ENCODE measurements at regions not wholly inside any gene's neighbourhood (a gene's known extent, or its start where the extent isn't known, plus 50 kb on each side); places are given as distances from the start of the nearest gene placed in this dataset.

DNA sequence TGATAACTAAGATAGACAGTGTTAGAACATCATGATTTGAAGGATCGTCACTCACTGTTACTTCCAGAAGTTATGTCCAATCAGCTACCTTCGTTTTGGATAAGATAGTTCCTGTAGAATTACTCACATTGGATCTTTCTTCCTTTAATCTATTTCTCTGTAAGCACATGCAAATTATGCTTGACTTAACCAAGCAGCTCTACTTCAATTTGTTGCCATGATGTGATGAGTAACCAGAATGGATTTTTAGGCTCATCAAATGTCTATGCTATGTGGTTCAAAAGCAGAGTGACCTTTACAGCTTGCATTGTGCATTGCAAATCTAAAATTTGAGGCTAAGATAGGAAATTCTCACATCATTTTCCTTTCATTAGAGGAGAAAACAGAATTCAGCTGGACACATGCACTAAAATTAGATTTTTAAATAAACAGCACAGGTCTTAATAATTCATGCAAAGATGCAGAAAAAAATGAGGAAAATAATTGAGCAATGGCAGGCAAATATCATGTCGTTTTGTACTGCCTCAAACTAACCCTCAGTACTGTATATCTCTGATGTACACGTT, 76.7 kb upstream of the ZFP64 start:
- H4K20me1 ChIP-seq (ENCODE audit: low read length), result no peaks in the 10 kb centered on the region
- CTCF ChIA-PET, result no interaction called here
- intact Hi-C loops (cut with micrococcal nuclease), result no loop called here
- no TSS peak for BruUV-seq (replicated peaks)
- POLR2A ChIA-PET (ENCODE audit: unreplicated experiment), result no interaction called here
- no peak overlapping the region for H3K27ac ChIP-seq (ENCODE audit: low read length)
- no peaks in the 10 kb centered on the region for H3K36me3 ChIP-seq (ENCODE audit: low read depth, low read length)
- H3K9ac ChIP-seq (ENCODE audit: low read length), result no peak overlapping the region
- TF ChIP-seq, protein P1, sequence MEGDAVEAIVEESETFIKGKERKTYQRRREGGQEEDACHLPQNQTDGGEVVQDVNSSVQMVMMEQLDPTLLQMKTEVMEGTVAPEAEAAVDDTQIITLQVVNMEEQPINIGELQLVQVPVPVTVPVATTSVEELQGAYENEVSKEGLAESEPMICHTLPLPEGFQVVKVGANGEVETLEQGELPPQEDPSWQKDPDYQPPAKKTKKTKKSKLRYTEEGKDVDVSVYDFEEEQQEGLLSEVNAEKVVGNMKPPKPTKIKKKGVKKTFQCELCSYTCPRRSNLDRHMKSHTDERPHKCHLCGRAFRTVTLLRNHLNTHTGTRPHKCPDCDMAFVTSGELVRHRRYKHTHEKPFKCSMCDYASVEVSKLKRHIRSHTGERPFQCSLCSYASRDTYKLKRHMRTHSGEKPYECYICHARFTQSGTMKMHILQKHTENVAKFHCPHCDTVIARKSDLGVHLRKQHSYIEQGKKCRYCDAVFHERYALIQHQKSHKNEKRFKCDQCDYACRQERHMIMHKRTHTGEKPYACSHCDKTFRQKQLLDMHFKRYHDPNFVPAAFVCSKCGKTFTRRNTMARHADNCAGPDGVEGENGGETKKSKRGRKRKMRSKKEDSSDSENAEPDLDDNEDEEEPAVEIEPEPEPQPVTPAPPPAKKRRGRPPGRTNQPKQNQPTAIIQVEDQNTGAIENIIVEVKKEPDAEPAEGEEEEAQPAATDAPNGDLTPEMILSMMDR (conservative IDR thresholded peaks at IDR 0.05; ENCODE audit: low read depth, low read length), result no peak
- TF ChIP-seq EZH2 (IDR thresholded peaks at IDR 0.05; ENCODE audit: low read length, unreplicated experiment), result no peak
- no peak for TF ChIP-seq EZH2phosphoT487 (IDR thresholded peaks at IDR 0.05; ENCODE audit: borderline replicate concordance, low read length)
- H2AFZ ChIP-seq (ENCODE audit: low read length), result no peak overlapping the region
- no peaks in the 10 kb centered on the region for H3F3A ChIP-seq (ENCODE audit: low read length, unreplicated experiment)
- no peaks in the 10 kb centered on the region for H3K79me2 ChIP-seq (ENCODE audit: low read length)
- H3K9me3 ChIP-seq (ENCODE audit: low read length), result no peaks in the 10 kb centered on the region
- no peaks in the 10 kb centered on the region for H3K4me1 ChIP-seq (ENCODE audit: insufficient read depth, low read length)
- H3K9me2 ChIP-seq (replicated peaks; ENCODE audit: low read length), result no peaks in the 10 kb centered on the region
- peaks cover 70% of the 10 kb centered on the region for H3K27me3 ChIP-seq (ENCODE audit: low read length)
- DNase-seq (no peak), ATAC-seq (no peak)
- no peak overlapping the region for H3K4me3 ChIP-seq (ENCODE audit: low read length)
- H3K4me2 ChIP-seq (ENCODE audit: low read length), result no peak overlapping the region

GRCh38 chr20:52267418-52267817, 75.8 kb upstream of the ZFP64 start:
- CTCF ChIA-PET, result no interaction called here
- H3K36me3 ChIP-seq (ENCODE audit: low read depth, low read length), result no peaks in the 10 kb centered on the region
- no TSS peak for BruUV-seq (replicated peaks)
- H3K79me2 ChIP-seq (ENCODE audit: low read length), result no peaks in the 10 kb centered on the region
- no peaks in the 10 kb centered on the region for H3K4me1 ChIP-seq (ENCODE audit: insufficient read depth, low read length)
- no peak overlapping the region for H2AFZ ChIP-seq (ENCODE audit: low read length)
- intact Hi-C loops (cut with micrococcal nuclease), result no loop called here
- H4K20me1 ChIP-seq (ENCODE audit: low read length), result no peaks in the 10 kb centered on the region
- TF ChIP-seq EZH2 (IDR thresholded peaks at IDR 0.05; ENCODE audit: low read length, unreplicated experiment) (no peak), EZH2phosphoT487 (IDR thresholded peaks at IDR 0.05; ENCODE audit: borderline replicate concordance, low read length) (no peak)
- TF ChIP-seq, protein P1 (conservative IDR thresholded peaks at IDR 0.05; ENCODE audit: low read depth, low read length), result no peak
- H3K9me2 ChIP-seq (replicated peaks; ENCODE audit: low read length), result no peaks in the 10 kb centered on the region
- no peak for DNase-seq
- no peaks in the 10 kb centered on the region for H3K9me3 ChIP-seq (ENCODE audit: low read length)
- H3F3A ChIP-seq (ENCODE audit: low read length, unreplicated experiment), result no peaks in the 10 kb centered on the region
- H3K4me3 ChIP-seq (ENCODE audit: low read length), result no peak overlapping the region
- no peak overlapping the region for H3K27ac ChIP-seq (ENCODE audit: low read length)
- POLR2A ChIA-PET (ENCODE audit: unreplicated experiment), result no interaction called here
- no peak overlapping the region for H3K9ac ChIP-seq (ENCODE audit: low read length)
- no peak for ATAC-seq
- no peak overlapping the region for H3K4me2 ChIP-seq (ENCODE audit: low read length)
- peaks cover 74% of the 10 kb centered on the region for H3K27me3 ChIP-seq (ENCODE audit: low read length)

- H3K9ac ChIP-seq (ENCODE audit: low read length), result no peak overlapping the region
- intact Hi-C loops (cut with micrococcal nuclease), result no loop called here
- H3K9me2 ChIP-seq (replicated peaks; ENCODE audit: low read length), result 0 out of 2 replicates have a peak, but pooled peaks cover 4% of the 10 kb centered on the region
- no peaks in the 10 kb centered on the region for H3K36me3 ChIP-seq (ENCODE audit: low read depth, low read length)
- no peak overlapping the region for H2AFZ ChIP-seq (ENCODE audit: low read length)
- peaks cover 74% of the 10 kb centered on the region for H3K27me3 ChIP-seq (ENCODE audit: low read length)
- BruUV-seq (replicated peaks), result no TSS peak
- no peaks in the 10 kb centered on the region for H3K79me2 ChIP-seq (ENCODE audit: low read length)
- CTCF ChIA-PET, result no interaction called here
- no peak overlapping the region for H3K27ac ChIP-seq (ENCODE audit: low read length)
- DNase-seq (no peak), ATAC-seq (no peak)
- no peaks in the 10 kb centered on the region for H4K20me1 ChIP-seq (ENCODE audit: low read length)
- no peaks in the 10 kb centered on the region for H3K9me3 ChIP-seq (ENCODE audit: low read length)
- no peaks in the 10 kb centered on the region for H3F3A ChIP-seq (ENCODE audit: low read length, unreplicated experiment)
- no peaks in the 10 kb centered on the region for H3K4me1 ChIP-seq (ENCODE audit: insufficient read depth, low read length)
- no peak overlapping the region for H3K4me3 ChIP-seq (ENCODE audit: low read length)
- POLR2A ChIA-PET (ENCODE audit: unreplicated experiment), result no interaction called here
- H3K4me2 ChIP-seq (ENCODE audit: low read length), result no peak overlapping the region
- no peak for TF ChIP-seq EZH2phosphoT487 (IDR thresholded peaks at IDR 0.05; ENCODE audit: borderline replicate concordance, low read length)
- no peak for TF ChIP-seq EZH2 (IDR thresholded peaks at IDR 0.05; ENCODE audit: low read length, unreplicated experiment)
- TF ChIP-seq, protein P1 (conservative IDR thresholded peaks at IDR 0.05; ENCODE audit: low read depth, low read length), result no peak
These were observed 72.2 kb upstream of the ZFP64 start for GRCh38 chr20:52263757-52264156.
